HG02884 (cell line): ENCODE measurements at regions not wholly inside any gene's neighbourhood (a gene's known extent, or its start where the extent isn't known, plus 50 kb on each side); places are given as distances from the start of the nearest gene placed in this dataset.

Experiments used
- ATAC-seq: cut with Tn5 transposase; IDR thresholded peaks from one replicate; pipeline ENCODE4 v1.9.1; 2021; ENCODE audit warnings: mild to moderate bottlenecking, moderate library complexity; ENCODE audit not compliant: unreplicated experiment

DNA sequence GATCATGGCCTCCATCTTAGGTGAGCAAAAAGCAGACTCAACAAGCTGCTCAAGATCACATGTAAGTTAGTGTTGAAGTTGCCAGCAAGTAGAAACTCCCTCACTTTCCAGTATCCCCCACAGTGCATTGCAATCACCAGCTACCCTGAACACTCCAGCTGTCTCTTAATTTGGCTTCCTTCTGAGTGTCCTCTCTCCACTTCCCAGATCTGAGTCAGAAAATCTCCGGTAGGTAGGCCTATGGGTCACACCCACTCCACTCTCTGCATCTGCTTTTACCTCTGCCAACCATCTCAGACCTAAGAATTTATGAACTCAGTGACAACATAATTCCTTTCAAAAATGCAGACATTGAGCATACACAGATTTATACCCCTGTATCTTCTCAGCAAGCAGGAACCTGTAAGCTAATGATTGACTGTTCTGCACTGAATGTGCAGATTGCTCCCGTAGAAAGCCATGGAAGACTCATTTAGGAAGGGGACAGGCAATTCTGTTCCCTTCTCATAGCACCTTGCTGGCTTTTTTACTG lies 656.9 kb downstream of the EPHA4 start:
- ATAC-seq, result no peak

DNA sequence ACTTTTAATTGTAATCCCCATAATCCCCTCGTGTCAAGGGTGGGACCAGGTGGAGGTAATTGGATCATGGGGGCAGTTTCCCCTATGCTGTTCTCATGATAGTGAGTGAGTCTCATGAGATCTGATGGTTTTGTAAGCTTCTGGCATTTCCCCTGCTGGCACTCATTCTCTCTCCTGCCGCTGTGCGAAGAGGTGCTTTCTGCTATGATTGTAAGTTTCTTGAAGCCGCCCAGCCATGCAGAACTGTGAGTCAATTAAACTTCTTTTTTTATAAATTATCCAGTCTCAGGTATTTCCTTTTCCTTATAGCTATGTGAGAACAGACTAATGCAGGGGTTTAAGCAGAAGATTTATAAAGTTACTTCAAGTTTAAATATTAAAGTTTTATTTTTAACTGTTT lies 655.2 kb downstream of the EPHA4 start:
- ATAC-seq, result no peak

DNA sequence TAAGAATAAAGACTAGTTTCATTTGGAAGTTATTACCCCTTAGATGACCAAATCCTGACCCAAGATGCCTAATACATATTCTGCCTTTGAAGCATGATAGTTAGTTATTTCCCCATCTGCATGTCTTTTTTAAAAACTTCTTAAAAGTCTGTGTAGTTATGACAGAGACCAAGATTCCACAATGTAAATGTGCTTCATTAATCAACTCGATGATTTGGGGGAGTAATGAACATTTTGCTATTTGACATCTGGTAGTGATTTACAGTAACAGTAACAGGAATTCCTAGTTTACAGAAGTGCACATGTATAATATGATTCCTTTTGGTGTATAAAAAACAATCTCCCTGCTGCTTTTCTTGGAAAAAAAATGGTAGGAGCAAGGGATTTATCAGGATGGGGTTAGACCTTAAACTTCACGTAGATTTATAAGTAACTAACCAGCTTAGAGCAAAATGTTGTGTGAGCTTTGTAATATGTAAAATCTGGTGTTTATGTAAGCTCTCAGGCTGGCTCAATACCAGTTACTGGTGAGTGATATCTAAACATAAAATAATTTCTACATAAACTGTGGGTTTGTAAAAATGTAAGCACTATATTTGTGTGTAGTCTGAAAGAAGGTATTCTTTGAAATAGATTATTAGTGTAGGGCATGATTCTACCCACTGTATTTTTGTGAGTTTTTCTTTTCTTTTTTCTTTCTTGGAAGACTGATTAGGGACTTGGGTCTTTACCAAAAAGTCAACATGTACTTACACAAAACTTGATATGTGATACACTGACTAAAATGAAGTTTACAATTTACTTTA lies 641.6 kb downstream of the EPHA4 start:
- ATAC-seq, result no peak

DNA sequence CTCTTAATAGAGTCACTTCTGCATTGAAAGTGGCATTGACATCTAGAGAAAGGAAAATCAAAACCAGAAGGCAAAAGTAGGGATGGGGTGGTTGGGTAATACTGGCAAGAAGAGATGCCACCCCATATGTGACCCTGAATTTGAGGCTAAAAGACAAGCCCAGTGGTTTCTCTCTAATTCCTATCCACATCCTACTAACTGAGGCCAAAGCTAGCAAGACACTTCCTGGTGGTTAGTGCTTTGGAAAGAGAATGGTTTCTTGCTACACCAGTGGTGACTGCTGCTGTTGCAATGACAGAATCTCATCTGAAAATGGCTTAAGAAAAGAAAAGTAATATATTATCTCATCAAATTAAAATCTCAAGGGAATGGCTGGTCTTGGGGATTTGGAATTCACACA lies 640.6 kb downstream of the EPHA4 start:
- no peak for ATAC-seq

DNA sequence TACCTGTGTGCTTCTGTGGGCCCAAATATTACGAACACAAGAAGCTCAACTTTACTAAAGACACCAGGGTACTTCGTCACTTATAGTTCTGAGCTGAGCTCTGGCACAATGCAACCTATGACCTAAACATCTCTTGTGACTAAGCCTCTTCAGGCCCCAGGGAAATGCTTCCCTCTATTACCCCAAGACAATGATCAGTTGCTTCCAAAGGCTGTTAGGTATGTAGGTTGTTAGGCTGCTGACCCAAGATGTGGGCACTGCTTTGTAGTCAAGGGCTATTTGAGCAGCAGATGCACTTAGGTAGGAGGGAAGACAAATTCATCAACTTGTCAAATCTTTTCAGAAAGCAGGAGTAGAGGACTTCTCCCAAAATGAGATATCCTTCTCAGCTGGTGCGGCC lies 640.1 kb downstream of the EPHA4 start:
- no peak for ATAC-seq

DNA sequence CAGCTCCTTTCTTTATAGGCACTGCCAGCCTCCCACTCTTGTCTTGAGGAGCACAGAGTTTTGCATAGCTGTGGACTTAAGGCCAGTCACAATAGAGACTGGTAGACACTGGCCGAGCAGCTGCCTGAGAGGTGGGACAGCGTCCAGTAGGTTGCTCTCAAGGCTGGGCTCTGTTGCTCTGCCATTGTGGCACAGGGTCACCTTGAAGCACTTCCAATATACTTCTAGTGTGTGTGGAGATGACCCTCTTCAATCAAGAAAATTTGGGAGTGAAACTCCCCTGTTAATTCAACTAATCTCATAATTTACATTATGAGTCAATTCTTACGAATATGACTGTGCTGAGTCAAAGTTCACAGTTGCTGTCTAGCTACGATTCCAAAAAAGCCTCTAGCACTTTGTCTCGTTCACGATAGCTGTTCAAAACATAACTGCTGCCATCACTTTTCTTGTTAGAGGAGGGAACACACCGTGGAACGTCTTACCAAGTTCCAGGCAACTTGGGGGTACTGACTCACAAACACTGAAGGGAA lies 636.2 kb downstream of the EPHA4 start:
- ATAC-seq, result peak; percentile 90

DNA sequence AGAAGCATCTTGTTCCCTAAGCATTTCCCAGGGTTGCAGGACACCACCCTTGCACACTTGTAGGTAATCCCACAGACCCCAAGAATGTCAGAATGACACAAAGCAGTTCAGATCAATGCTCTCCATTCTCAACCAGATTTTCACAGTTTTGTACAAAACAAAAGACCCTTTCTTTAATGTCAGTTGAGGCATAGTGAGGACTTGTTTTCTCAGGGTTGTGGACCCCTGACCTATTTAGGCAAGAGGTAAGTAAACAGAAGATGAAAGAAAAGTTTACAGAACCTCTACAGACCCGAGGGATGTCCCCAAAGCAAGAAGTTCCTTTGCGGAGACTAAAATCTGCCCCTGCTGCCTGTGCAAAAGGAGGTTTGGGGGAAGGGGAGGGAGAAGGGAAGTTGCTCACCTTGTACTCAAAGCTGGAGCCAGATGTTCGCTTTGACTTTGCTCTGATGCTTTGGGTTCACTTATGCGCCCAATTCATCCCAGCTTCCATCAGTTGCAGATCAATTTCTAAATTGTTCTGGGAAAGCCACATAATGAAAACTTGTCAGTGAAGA lies 635.4 kb downstream of the EPHA4 start:
- no peak for ATAC-seq

DNA sequence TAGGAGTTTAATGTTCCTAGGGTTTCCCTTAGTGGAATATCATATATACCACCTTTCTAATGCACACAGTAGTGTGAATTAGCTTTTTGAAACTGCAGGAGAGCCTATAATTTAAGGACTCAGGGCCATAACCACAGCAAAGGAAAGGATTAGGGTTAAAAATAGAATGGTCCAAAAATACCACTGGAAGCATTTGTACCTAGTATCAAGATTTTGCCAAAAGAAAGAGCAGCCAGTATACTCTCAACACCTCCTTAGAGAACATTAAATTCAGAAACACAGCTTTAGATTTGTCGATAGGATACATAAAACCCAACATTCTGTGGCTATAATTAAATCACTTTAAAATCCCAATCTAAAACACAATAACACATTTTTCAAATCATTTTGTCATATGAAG lies 634.9 kb downstream of the EPHA4 start:
- ATAC-seq, result no peak

DNA sequence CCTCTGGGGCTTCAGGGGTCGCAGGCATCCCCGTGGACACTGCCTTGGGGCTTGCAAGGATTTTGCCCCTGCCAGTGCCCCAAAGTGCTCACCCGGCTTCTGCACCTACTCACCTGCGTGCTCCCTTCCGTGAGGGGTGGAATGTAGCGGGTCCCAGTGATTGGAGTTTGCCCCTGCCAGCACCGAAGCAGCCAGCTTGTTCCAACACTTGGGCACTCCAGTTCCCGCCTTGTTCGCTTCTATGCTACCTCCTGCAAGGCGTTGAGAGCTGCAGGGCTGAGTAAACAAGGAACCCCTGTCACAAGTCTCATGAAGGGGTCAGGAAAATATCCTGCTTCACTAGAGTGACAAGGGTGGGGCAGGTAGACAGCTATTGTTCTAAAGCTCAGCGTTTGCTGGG lies 631.5 kb downstream of the EPHA4 start:
- no peak for ATAC-seq

DNA sequence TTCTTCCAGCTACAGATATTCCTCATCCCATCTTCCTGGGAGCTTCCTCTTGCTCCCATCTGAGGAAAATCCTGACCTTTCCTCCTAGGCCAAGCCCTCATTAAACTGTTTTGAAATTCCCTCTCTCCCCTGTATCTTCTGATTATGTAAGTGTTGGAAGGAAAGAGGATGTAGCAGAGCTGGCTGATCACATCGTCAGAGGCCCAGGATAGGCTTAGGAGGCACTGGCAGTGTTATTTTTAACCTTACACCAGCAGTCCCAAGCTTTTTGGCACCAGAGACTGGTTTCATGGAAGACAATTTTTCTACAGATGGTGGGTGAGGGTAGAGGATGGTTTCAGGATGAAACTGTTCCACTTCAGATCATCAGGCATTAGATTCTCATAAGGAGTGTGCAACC lies 630.4 kb downstream of the EPHA4 start:
- no peak for ATAC-seq

DNA sequence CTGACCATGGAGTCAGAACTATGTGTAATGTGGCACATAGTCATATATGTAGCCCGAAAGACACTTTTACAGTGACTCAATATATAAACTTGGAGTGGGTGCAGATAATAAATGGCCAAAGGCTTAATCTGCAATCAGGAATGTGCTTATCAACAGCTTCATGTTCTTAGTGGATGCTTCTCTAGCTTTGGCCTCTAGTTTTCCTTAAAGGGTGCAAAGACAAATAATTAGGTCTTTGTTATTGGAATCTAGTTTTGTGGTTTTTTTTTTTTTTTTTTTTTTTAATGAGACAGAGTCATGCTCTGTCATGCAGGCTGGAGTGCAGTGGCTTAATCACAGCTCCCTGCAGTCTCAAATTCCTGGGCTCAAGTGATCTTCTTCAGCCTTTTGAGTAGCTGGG lies 625.6 kb downstream of the EPHA4 start:
- no peak for ATAC-seq

DNA sequence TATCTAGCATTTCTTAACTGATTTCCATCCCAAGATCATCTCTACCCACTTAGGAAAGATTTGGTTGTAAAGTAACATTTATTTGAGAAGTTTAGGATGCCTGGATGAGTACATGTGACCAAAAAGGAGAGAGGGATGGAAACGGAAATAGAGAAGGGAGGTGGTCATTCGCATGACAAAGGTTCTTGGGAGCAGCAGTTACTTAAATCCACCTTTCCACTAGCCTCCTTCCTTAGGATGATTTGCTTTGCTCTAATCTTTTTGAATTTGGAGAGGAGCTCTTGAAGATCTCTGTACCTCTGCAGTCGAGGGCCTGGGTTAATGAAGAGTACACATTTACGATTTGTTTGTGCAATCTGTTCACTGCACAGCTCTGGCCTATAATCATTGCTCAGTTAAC lies 623.5 kb downstream of the EPHA4 start:
- ATAC-seq, result no peak

DNA sequence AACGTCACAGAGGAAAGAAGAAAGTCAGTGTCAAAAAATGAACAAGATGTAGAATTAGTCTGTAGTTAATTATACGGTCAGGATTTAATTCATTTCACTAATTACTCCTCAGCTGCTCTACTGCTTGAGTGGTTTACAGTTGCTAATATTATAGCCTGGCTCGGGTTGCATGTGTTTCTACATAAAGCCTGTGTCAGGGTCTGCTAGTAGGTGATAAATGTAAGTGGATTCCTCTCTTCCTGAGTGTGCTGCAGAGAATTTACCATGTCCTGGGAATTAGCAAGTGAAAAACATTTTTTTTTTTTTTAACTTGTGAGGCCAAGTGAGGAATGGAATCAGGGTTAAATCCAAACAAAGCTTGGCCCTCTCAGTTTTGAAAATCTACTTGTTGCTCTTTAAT lies 622.6 kb downstream of the EPHA4 start:
- no peak for ATAC-seq

DNA sequence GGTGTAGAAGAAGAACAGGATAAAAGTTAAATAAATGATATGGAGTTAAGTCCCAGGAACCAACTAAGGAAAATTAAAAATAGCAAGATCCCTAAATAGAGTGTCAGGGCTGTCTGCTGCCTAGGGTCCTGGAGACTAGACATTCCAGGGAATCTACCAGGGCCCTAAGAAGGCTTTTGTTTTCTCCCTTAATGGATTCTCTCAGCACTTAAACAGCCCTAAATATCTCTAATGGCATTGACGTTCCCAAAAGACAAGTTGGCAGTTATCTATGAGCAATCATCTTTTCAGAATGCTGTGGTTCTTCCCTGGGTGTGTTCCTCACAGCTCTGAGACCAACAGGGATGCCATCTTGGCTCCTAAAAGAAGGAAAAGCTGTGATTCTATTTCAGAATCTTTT lies 616.3 kb downstream of the EPHA4 start:
- ATAC-seq, result no peak

DNA sequence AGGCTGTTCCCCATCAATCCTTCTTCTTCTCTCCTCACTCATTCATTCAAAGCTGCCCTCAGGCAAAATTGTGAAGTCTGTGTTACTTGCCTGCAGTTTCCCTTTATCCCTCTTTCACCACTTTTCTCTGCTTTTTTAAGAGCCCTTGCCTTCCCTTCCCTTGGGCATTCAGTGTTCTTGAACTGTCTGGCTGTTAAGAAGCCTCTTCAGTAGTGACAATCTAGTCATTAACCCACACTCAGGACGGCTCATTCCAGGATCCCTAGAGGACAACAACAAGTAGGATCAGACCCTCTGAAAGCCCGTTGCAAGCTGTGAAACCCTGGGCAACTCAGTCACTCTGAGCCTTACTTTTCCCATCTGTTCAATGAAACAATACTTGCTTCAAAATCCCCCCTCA lies 615.7 kb downstream of the EPHA4 start:
- ATAC-seq, result no peak

DNA sequence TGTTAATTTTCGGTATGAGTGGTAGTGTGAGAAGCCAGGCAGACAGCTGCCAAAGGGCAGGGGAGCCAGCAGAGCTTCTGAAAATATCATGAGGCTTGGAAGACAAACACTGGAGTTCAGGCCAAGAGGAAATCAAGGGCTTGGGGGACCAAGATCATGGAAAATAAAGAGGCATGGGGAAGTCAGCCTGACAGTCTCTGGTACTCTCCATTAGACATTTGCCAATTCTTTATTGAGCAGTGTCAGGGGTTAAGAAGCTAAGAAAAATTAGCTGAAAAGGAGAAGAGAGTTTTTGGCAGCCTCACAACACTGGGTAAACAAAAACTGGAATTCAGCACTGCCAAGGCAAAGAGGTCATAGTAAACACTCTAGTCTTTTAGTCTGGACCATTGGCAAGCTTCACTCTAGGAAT lies 612.7 kb downstream of the EPHA4 start:
- no peak for ATAC-seq

DNA sequence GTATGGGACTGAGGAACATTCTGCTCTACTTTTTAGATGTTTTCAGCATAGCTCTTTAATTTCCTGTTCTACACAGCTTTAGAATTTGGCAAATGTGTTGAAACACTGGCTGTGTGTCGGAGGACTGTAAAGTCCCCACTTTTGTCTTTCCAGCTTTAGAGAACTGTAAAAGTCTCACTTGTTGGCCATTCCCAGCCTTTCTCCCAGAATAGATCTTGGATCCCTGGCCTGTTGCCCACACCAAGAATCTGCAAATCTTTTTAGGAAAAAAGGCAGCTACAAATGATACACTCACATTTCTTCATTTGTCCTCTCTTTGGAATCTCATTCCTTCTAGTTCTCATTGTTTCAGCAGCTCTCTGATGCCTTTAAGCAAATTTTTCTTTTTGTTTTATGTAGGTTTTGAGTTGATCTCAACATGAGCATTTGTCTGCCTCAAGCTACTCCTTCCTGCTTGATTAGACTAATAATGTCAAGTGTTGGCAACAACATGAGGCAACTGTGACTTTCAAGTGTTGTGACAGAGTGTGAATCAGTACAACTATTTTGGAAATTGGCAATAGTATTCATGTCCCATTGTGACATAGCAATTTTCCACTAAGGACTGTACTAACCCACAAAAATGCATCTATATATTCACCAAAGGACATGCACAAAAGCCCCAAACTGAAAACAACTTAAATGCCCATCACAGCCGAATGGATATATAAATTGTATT lies 610.8 kb downstream of the EPHA4 start:
- no peak for ATAC-seq

DNA sequence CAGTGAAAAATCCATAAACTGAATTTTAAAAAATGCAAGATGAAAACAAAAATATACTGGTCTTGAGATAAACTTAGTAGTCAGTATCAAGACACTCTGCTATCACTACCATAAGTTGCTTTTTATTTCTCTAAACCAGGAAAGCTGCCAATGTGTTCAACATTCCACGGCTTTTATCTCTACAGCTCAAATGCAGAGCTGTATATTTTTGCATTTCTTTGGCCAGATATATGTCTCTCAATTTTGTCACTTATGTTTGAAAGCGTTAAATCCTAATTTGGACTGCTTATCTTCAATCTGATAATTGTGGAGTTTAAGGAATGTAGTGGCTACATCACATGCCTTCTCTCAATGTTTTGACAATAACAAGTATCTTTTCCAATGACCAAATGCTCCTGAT lies 609.5 kb downstream of the EPHA4 start:
- no peak for ATAC-seq

DNA sequence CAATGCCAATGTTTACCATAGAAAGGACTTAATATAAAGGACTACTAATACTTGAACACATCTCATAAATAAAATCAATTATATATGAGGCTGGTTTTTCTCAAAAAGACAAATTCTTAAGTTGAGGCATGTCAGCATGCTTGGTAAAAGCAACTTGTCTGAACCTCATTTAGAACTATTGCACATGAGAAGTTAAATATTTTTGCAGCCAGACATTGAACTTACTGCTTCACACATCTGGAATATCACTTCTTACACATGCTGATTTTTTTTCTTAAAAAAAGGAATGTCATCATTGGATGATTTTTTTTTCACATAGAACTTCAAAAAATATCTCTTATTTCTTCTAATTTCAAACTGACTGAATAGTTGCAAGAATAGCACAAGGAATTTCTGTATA lies 609.0 kb downstream of the EPHA4 start:
- ATAC-seq, result no peak

DNA sequence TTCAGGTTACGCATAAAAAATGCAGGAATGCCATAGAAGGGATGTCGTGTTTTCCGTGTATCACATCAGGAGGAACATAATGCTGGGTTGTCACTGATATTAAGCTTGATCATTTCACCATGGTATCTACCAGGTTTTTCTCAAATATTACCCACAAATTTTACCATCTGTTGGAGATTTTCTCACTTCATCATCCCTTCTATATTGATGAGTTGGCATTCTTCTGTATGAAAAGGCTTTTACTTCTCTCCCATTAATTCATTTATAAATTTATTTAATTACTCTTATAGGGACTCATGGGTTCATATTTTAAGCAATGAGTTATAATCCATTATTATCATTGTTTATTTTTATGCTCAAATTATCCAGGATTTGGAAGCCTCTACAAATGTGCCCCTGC lies 608.2 kb downstream of the EPHA4 start:
- ATAC-seq, result no peak

DNA sequence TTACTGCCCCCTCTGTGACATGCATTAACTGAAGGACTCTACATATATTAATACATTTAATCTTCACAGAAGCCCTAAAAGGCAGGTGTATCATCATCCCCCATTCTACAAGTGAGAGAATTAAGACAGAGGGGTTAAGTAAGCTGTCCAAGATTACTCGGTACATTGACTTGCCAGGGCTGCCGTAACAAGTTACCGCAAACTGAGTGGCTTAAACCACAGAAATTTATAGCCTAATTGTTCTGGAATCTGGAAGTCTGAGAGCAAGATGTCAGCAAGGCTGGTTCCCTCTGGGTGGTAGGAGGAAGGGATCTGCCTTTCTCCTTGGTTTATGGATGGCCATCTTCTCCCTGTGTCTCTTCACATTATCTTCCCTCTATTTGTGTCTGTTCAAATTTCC lies 605.5 kb downstream of the EPHA4 start:
- ATAC-seq, result no peak

DNA sequence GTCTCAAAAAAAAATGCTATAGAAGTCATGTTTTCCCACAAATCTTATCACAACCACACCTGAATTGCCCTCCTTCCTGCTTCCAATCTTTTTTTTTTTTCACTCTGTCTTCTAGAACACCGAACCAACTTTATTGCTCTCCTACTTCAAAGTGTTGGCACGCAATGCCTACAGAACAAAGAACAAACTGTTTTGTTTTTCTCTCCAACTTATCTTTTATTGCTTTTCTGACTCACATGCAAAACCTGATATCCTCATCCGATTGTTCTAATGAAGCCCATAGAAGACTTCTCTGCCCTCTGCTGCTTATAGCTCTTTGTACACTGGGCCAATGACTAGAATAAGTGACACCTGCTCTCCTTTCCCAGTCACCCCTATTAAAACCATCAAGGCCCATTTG lies 602.8 kb downstream of the EPHA4 start:
- no peak for ATAC-seq
